ENCODE measurements at regions not wholly inside any gene's neighbourhood (a gene's known extent, or its start where the extent isn't known, plus 50 kb on each side); places are given as distances from the start of the nearest gene placed in this dataset.
"Not testable (repeated sequence)": the region's sequence is repeated elsewhere in the genome, so short reads cannot be mapped to it uniquely, and the experiment has no call there.

- Histone ChIP-seq H3K4me3 (no peak overlapping the region), H3K4me1 (no peaks in the 10 kb centered on the region), H3K36me3 (no peaks in the 10 kb centered on the region), H3K9me3 (no peaks in the 10 kb centered on the region), H3K27me3 (no peaks in the 10 kb centered on the region), H3K27ac (replicated peaks in 1 of 4) (no peak overlapping the region)
- DNase-seq (ENCODE audit: extremely low spot score), result no peak
- TF ChIP-seq POLR2A (IDR thresholded peaks at IDR 0.05; ENCODE audit: low read depth), result no peak
- TF ChIP-seq EP300 (IDR thresholded peaks at IDR 0.05), result no peak
- no peak for TF ChIP-seq POLR2AphosphoS5 (IDR thresholded peaks at IDR 0.05)
- TF ChIP-seq CTCF (IDR thresholded peaks at IDR 0.05), result no peak
- intact Hi-C loops (cut with DNase I), result no loop called here
- WGBS, result 50% methylated on average over 1 of the region's 2 CpGs
Measured at GRCh38 chr3:36175916-36176461, 204.3 kb upstream of the STAC start.

- no peaks in the 10 kb centered on the region for H3K9me3 ChIP-seq
- intact Hi-C loops (cut with DNase I), result no loop called here
- no peak overlapping the region for H3K27ac ChIP-seq (replicated peaks in 1 of 4)
- H3K27me3 ChIP-seq, result no peaks in the 10 kb centered on the region
- no peak overlapping the region for H3K4me3 ChIP-seq
- no peak for DNase-seq (ENCODE audit: extremely low spot score)
- H3K36me3 ChIP-seq, result no peaks in the 10 kb centered on the region
- no peaks in the 10 kb centered on the region for H3K4me1 ChIP-seq
- 62% methylated on average over 1 of the region's 1 CpG for WGBS
- no peak for TF ChIP-seq POLR2AphosphoS5 (IDR thresholded peaks at IDR 0.05)
- TF ChIP-seq POLR2A (IDR thresholded peaks at IDR 0.05; ENCODE audit: low read depth), result no peak
- no peak for TF ChIP-seq CTCF (IDR thresholded peaks at IDR 0.05)
- no peak for TF ChIP-seq EP300 (IDR thresholded peaks at IDR 0.05)
Measured at GRCh38 chr3:36178018-36178417, 202.3 kb upstream of the STAC start.

- Histone ChIP-seq H3K27me3 (no peaks in the 10 kb centered on the region), H3K27ac (replicated peaks in 1 of 4) (no peak overlapping the region), H3K4me3 (no peak overlapping the region), H3K9me3 (no peaks in the 10 kb centered on the region), H3K36me3 (no peaks in the 10 kb centered on the region), H3K4me1 (no peaks in the 10 kb centered on the region)
- intact Hi-C loops (cut with DNase I), result no loop called here
- DNase-seq (ENCODE audit: extremely low spot score), result no peak
- 94% methylated on average over 2 of the region's 2 CpGs for WGBS
- TF ChIP-seq EP300 (IDR thresholded peaks at IDR 0.05) (no peak), POLR2A (IDR thresholded peaks at IDR 0.05; ENCODE audit: low read depth) (no peak), POLR2AphosphoS5 (IDR thresholded peaks at IDR 0.05) (no peak), CTCF (IDR thresholded peaks at IDR 0.05) (no peak)
Measured at GRCh38 chr3:36182024-36182423, 198.3 kb upstream of the STAC start.

GRCh38 chr3:36187197-36187596, 193.1 kb upstream of the STAC start:
- WGBS, result 80% methylated on average over 2 of the region's 2 CpGs
- H3K27me3 ChIP-seq; H3K27ac ChIP-seq (replicated peaks in 1 of 4); H3K9me3 ChIP-seq; intact Hi-C loops (cut with DNase I); DNase-seq (ENCODE audit: extremely low spot score); H3K36me3 ChIP-seq; H3K4me1 ChIP-seq; H3K4me3 ChIP-seq: not testable (repeated sequence)

- no peak overlapping the region for H3K27ac ChIP-seq (replicated peaks in 1 of 4)
- no peak for DNase-seq (ENCODE audit: extremely low spot score)
- H3K4me1 ChIP-seq, result no peaks in the 10 kb centered on the region
- H3K36me3 ChIP-seq, result no peaks in the 10 kb centered on the region
- TF ChIP-seq EP300 (IDR thresholded peaks at IDR 0.05), result no peak
- TF ChIP-seq POLR2AphosphoS5 (IDR thresholded peaks at IDR 0.05), result no peak
- TF ChIP-seq POLR2A (IDR thresholded peaks at IDR 0.05; ENCODE audit: low read depth), result no peak
- no peak for TF ChIP-seq CTCF (IDR thresholded peaks at IDR 0.05)
- H3K9me3 ChIP-seq, result peaks cover 0 to 4% (median 0%) of the 10 kb centered on the region in 4 donors
- H3K27me3 ChIP-seq, result no peaks in the 10 kb centered on the region
- H3K4me3 ChIP-seq, result no peak overlapping the region
- intact Hi-C loops (cut with DNase I), result no loop called here
Measured at GRCh38 chr3:36192901-36193300, 187.4 kb upstream of the STAC start.

All from esophagus muscularis mucosa (tissue), 4 donors.